ENCODE measurements at regions not wholly inside any gene's neighbourhood (a gene's known extent, or its start where the extent isn't known, plus 50 kb on each side); places are given as distances from the start of the nearest gene placed in this dataset.

DNA sequence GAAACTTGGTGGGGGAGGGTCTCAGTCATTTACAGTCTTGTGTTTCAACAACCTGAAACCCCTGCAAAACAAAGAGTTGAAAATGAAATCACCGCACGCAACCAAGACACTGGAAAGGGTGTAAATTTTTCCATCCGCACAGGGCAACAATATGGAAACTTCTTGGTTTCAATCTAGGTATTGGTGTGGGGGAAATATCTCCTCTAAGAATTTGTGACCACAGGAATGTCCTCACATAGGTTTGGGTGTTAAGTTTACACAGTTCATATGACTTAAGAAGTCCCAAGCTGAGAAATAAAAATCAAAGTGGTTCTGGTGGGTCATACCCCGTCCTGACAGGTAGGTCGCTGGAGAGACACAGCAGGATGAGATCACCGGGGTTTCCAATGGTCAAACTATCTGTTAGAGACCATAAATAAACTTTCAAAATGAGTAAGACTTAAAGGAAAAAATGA is 51.9 kb upstream of the PIP5K1B start:
- Histone ChIP-seq H3K36me3 (ENCODE audit: control insufficient read depth in 2 of 2, extremely low read depth in 1 of 2, insufficient read depth in 2 of 2, low read length in 2 of 2) (no peaks in the 10 kb centered on the region), H3K9me1 (replicated peaks; ENCODE audit: control insufficient read depth, extremely low read depth, insufficient read depth, low read length) (no peaks in the 10 kb centered on the region), H3K79me2 (ENCODE audit: control insufficient read depth, insufficient read depth, low read length) (no peaks in the 10 kb centered on the region), H3K27me3 (ENCODE audit: control insufficient read depth in 2 of 2, insufficient read depth in 2 of 2, low read length in 2 of 2) (peaks cover 0 to 4% of the 10 kb centered on the region in 2 experiments), H3K27ac (ENCODE audit: insufficient read depth, low read depth, low read length) (no peak overlapping the region), H3K4me2 (ENCODE audit: insufficient read depth, low read length) (no peak overlapping the region), H3K9me3 (replicated peaks; ENCODE audit: control insufficient read depth, insufficient read depth, low read length) (no peaks in the 10 kb centered on the region), H4K20me1 (replicated peaks; ENCODE audit: control insufficient read depth, extremely low read depth, insufficient read depth, low read length) (no peaks in the 10 kb centered on the region), H3K9ac (replicated peaks; ENCODE audit: extremely low read depth, insufficient read depth, low read length) (no peak overlapping the region), H3K4me3 (replicated peaks in 1 of 3; ENCODE audit: insufficient read depth in 1 of 3, low read depth in 1 of 3, low read length in 3 of 3) (no peak overlapping the region), H3K4me1 (ENCODE audit: control insufficient read depth, extremely low read depth, insufficient read depth, low read length) (no peaks in the 10 kb centered on the region), H2AFZ (ENCODE audit: low read depth, low read length) (no peak overlapping the region)
- POLR2A ChIA-PET, result no interaction called here
- CTCF ChIA-PET, result no interaction called here
- dilution Hi-C loops (cut with MboI; ENCODE audit: extremely low pct_ligation_motif_present, low sequenced_read_pairs) (no loop called here), intact Hi-C loops (cut with micrococcal nuclease) (no loop called here)
- TF ChIP-seq, protein P1, sequence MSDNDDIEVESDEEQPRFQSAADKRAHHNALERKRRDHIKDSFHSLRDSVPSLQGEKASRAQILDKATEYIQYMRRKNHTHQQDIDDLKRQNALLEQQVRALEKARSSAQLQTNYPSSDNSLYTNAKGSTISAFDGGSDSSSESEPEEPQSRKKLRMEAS (IDR thresholded peaks at IDR 0.05; ENCODE audit: insufficient read depth, insufficient read length), result no peak
- TF ChIP-seq EZH2 (IDR thresholded peaks at IDR 0.05; ENCODE audit: borderline replicate concordance, low read depth, low read length, severe bottlenecking), result no peak
- no peak for TF ChIP-seq MYC (IDR thresholded peaks at IDR 0.05; ENCODE audit: low read depth, low read length)
- TF ChIP-seq, protein P2, sequence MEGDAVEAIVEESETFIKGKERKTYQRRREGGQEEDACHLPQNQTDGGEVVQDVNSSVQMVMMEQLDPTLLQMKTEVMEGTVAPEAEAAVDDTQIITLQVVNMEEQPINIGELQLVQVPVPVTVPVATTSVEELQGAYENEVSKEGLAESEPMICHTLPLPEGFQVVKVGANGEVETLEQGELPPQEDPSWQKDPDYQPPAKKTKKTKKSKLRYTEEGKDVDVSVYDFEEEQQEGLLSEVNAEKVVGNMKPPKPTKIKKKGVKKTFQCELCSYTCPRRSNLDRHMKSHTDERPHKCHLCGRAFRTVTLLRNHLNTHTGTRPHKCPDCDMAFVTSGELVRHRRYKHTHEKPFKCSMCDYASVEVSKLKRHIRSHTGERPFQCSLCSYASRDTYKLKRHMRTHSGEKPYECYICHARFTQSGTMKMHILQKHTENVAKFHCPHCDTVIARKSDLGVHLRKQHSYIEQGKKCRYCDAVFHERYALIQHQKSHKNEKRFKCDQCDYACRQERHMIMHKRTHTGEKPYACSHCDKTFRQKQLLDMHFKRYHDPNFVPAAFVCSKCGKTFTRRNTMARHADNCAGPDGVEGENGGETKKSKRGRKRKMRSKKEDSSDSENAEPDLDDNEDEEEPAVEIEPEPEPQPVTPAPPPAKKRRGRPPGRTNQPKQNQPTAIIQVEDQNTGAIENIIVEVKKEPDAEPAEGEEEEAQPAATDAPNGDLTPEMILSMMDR (IDR thresholded peaks at IDR 0.05; ENCODE audit: extremely low read depth in 1 of 2, insufficient read depth in 1 of 2, low read depth in 1 of 2, low read length in 2 of 2), result no peak
- no peak for TF ChIP-seq GATA2 (IDR thresholded peaks at IDR 0.05; ENCODE audit: insufficient read depth, insufficient read length, low read depth, low read length)
- TF ChIP-seq JUN (IDR thresholded peaks at IDR 0.05; ENCODE audit: borderline replicate concordance, insufficient read depth, insufficient read length, low read depth), result no peak
- no peak for TF ChIP-seq POLR2AphosphoS5 (IDR thresholded peaks at IDR 0.05; ENCODE audit: insufficient read depth, low read depth, low read length)
- TF ChIP-seq FOS (IDR thresholded peaks at IDR 0.05; ENCODE audit: borderline replicate concordance, insufficient read depth, low read length), result no peak
- TF ChIP-seq POLR2A (IDR thresholded peaks at IDR 0.05; ENCODE audit: low read depth, low read length), result no peak
- FAIRE-seq (no peak), DNase-seq (ENCODE audit: low read depth, low spot score) (no peak)
- BruUV-seq (replicated peaks), result no TSS peak

Measured in endothelial cell of umbilical vein (primary cell).